ENCODE measurements at regions not wholly inside any gene's neighbourhood (a gene's known extent, or its start where the extent isn't known, plus 50 kb on each side); places are given as distances from the start of the nearest gene placed in this dataset.

DNA sequence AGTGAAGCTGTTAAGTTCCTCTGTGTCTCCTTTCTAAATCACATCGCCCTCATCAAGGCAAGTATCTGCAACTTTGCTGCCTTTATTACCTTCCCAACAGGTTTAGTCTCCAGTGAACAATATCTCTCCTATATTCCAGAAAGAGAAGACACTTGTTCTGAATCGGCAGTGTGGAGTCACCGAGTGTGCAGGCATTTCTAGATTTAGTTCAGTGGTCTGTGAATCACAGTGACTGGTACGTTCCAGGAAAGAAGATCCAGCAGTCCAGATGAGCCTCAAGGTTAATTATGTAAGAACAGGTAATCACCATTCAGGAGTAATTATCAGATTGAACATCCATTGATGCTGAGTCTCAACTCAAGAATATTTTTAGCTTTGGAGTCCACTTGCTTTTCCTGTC lies 497.0 kb downstream of the FOXO1 start:
- TF ChIP-seq, protein P1, sequence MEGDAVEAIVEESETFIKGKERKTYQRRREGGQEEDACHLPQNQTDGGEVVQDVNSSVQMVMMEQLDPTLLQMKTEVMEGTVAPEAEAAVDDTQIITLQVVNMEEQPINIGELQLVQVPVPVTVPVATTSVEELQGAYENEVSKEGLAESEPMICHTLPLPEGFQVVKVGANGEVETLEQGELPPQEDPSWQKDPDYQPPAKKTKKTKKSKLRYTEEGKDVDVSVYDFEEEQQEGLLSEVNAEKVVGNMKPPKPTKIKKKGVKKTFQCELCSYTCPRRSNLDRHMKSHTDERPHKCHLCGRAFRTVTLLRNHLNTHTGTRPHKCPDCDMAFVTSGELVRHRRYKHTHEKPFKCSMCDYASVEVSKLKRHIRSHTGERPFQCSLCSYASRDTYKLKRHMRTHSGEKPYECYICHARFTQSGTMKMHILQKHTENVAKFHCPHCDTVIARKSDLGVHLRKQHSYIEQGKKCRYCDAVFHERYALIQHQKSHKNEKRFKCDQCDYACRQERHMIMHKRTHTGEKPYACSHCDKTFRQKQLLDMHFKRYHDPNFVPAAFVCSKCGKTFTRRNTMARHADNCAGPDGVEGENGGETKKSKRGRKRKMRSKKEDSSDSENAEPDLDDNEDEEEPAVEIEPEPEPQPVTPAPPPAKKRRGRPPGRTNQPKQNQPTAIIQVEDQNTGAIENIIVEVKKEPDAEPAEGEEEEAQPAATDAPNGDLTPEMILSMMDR (optimal IDR thresholded peaks at IDR 0.05 in 1 of 3, IDR thresholded peaks at IDR 0.05 in 1 of 3, conservative IDR thresholded peaks at IDR 0.05 in 1 of 3; ENCODE audit: extremely low read depth in 1 of 3, insufficient read depth in 2 of 3, low read length in 3 of 3), result no peak
- no peak for TF ChIP-seq EZH2 (IDR thresholded peaks at IDR 0.05; ENCODE audit: low read length)

Measured in keratinocyte (primary cell).